Common myeloid progenitor, CD34-positive (primary cell): ENCODE measurements at regions not wholly inside any gene's neighbourhood (a gene's known extent, or its start where the extent isn't known, plus 50 kb on each side); places are given as distances from the start of the nearest gene placed in this dataset.

Experiments
- CTCF ChIA-PET: fragments of 350-600 bp; sonication (Branson Sonifier 250); formaldehyde crosslinking; loops from one replicate; lab custom pipeline; 2021; ENCODE audit warnings: antibody characterized with exemption; lab: Charles Lee
- POLR2A ChIA-PET: fragments of 350-600 bp; sonication (Branson Sonifier 250); formaldehyde crosslinking; loops from one replicate; lab custom pipeline; 2021; ENCODE audit warnings: antibody characterized with exemption; lab: Charles Lee
- DNase-seq, 3 donors: peaks; one replicate each; pipeline versions ENCODE4 v3.0.0 to v3.0.0-alpha.2; 2013
- H3K27ac ChIP-seq, 2 experiments: 1 replicate in 1 of 2; 2 replicates in 1 of 2; pipeline ENCODE4 v1.7.0; 2013; ENCODE audit warnings: inconsistent platforms in 2 of 2, low read length in 2 of 2, mild to moderate bottlenecking in 2 of 2, low read depth in 1 of 2, moderate library complexity in 1 of 2; ENCODE audit not compliant: severe bottlenecking in 2 of 2, insufficient read depth in 1 of 2, poor library complexity in 1 of 2
- H3K27me3 ChIP-seq, 5 experiments: replicated peaks in 2 of 5; 1 replicate in 3 of 5; 2 replicates in 2 of 5; pipeline versions ENCODE4 v1.6.1 to v1.7.0; 2013; ENCODE audit warnings: low read length in 4 of 5, mild to moderate bottlenecking in 2 of 5, moderate library complexity in 2 of 5, inconsistent platforms in 1 of 5; ENCODE audit not compliant: insufficient read depth in 5 of 5, control insufficient read depth in 4 of 5
- H3K36me3 ChIP-seq, 4 experiments: 1 replicate in 2 of 4; 2 replicates in 2 of 4; pipeline versions ENCODE4 v1.6.1 to v1.7.0; 2013; ENCODE audit warnings: low read length in 3 of 4, control low read depth in 1 of 4, mild to moderate bottlenecking in 1 of 4; ENCODE audit not compliant: control insufficient read depth in 4 of 4, insufficient read depth in 4 of 4
- H3K4me1 ChIP-seq, 4 experiments: 1 replicate in 3 of 4; 2 replicates in 1 of 4; pipeline versions ENCODE4 v1.6.1 to v1.7.1; 2013; ENCODE audit warnings: low read length in 3 of 4, mild to moderate bottlenecking in 3 of 4, control low read depth in 1 of 4, inconsistent platforms in 1 of 4, moderate library complexity in 1 of 4; ENCODE audit not compliant: control insufficient read depth in 4 of 4, insufficient read depth in 4 of 4; ENCODE audit errors: control extremely low read depth in 1 of 4
- H3K4me3 ChIP-seq, 7 experiments: 1 replicate in 4 of 7; 2 replicates in 3 of 7; pipeline versions ENCODE4 v1.5.1 to v1.7.0; 2013; ENCODE audit warnings: mild to moderate bottlenecking in 7 of 7, low read length in 6 of 7, moderate library complexity in 6 of 7, inconsistent platforms in 2 of 7, low read depth in 2 of 7, control low read depth in 1 of 7; ENCODE audit not compliant: insufficient read depth in 4 of 7, control insufficient read depth in 1 of 7; ENCODE audit errors: extremely low read depth in 1 of 7
- H3K9me3 ChIP-seq, 5 experiments: 1 replicate in 4 of 5; 2 replicates in 1 of 5; pipeline versions ENCODE4 v1.6.1 to v1.7.1; 2013; ENCODE audit warnings: low read length in 4 of 5, mild to moderate bottlenecking in 2 of 5, inconsistent platforms in 1 of 5, low read depth in 1 of 5, moderate library complexity in 1 of 5; ENCODE audit not compliant: control insufficient read depth in 4 of 5, insufficient read depth in 2 of 5; ENCODE audit errors: control extremely low read depth in 1 of 5
- WGBS: methylation state at CpG from one replicate; pipeline ENCODE4 v1.1.5; 2013; ENCODE audit not compliant: insufficient coverage; 5-methylcytosine and 5-hydroxymethylcytosine counted together

DNA sequence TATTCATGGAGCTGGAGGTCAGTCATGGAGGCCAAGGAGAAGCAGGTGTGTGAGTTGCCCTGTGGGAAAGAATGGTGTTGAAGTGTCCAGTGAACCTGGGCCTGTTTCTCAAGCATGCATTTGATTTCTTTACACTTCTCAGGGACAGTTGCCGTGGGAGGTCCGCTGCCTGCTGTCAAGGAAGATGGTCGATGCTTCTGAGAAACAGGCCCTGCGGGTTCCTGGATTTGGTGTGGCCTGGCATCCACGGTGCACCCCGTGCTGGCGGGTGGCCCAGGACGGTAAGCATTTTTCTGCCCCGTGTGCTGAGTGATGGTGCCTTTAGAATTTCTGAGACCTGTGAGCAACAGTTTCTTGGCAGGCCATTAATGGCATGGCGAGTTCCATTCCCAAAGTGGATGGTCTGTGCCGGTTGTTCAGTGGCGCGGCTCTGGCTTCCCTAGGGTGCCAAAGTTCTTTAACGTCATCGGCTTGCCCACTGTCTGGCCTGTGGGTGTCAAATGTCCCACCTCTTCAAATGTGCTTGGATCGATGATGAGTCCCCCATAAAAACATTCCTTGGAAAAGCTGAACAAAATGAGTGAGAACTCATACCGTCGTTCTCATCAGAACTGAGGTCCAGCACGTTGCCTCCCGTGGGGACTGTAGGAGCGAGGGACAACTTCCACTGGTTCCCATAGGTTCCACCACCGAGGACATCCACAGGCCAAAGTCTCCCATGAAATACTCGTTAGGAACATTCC, 107.2 kb downstream of the SNRPN start:
- CTCF ChIA-PET, result no interaction called here
- POLR2A ChIA-PET, result no interaction called here
- Histone ChIP-seq H3K9me3 (peaks cover 0 to 100% (median 99%) of the 10 kb centered on the region in 5 experiments), H3K4me1 (no peaks in the 10 kb centered on the region), H3K36me3 (peaks cover 23 to 100% (median 76%) of the 10 kb centered on the region in 4 experiments), H3K27me3 (no peaks in the 10 kb centered on the region), H3K4me3 (peak overlapping the region in 1 of 7 experiments; percentile 52), H3K27ac (no peak overlapping the region)
- no peak for DNase-seq
- WGBS, result 89% methylated on average over 17 of the region's 23 CpGs

DNA sequence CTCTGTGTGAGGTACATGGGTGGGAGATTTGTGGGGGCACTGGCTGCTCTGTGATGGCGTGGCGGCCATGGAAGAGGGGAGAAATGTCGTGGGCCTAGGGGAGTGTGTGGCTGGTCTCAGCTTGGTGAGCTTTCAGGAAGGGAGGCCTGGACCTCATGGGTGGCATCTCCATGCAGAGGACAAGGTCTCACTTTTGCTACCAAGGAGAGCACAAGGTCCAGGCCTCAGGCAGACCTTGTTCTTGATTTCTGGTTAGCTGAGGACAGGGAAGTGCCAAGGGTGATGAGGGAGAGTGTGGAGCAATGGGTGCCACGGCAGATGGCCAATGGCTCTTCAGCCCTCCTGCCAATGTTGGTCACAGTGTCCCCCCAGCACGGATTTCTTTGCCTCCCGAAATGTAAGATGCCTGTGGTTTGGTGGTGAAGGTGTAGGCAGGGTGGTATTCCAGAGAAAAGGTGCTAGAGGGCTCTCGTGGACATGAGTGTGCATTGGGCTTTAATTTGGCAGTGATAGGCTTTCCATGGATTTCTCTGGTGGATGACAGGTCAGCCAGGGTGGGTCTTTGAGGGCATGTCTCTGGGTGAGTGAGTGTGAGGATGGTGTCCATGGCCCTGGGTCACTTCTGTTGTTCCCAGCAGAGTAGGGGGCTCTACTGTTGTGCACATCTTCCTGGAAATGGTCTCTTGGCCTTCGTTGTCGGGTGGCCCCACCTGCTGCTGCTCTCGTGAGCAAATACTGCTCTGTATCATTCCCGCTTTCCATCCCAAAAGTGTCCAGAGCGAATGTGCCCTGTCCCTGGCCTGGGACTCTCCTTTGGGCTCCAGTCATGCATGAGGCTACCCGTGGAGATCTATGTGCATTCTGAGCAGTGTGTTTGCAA, 108.0 kb downstream of the SNRPN start:
- peak overlapping the region in 1 of 7 experiments; percentile 22 for H3K4me3 ChIP-seq
- WGBS, result 92% methylated on average over 10 of the region's 13 CpGs

GRCh38 chr15:25065286-25065685, 110.5 kb downstream of the SNRPN start:
- ChIA-PET CTCF (no interaction called here), POLR2A (interaction anchor here (0.6 kb wide), 1 partner anchor 315 kb away, joined by 3 read pairs; no protein-coding TSS in a partner anchor)
- no peak for DNase-seq
- no peaks in the 10 kb centered on the region for H3K27me3 ChIP-seq
- peaks cover 0 to 100% (median 99%) of the 10 kb centered on the region in 5 experiments for H3K9me3 ChIP-seq
- H3K4me3 ChIP-seq, result no peak overlapping the region
- no peak overlapping the region for H3K27ac ChIP-seq
- no peaks in the 10 kb centered on the region for H3K4me1 ChIP-seq
- WGBS, result 94% methylated on average over 9 of the region's 9 CpGs
- H3K36me3 ChIP-seq, result peaks cover 15 to 100% (median 70%) of the 10 kb centered on the region in 4 experiments

More for the DNA sequence above, 108.0 kb downstream of the SNRPN start:
- POLR2A ChIA-PET, result no interaction called here
- peaks cover 24 to 100% (median 74%) of the 10 kb centered on the region in 4 experiments for H3K36me3 ChIP-seq
- H3K4me1 ChIP-seq, result no peaks in the 10 kb centered on the region
- CTCF ChIA-PET, result no interaction called here
- peaks cover 0 to 100% (median 99%) of the 10 kb centered on the region in 5 experiments for H3K9me3 ChIP-seq
- H3K27ac ChIP-seq, result no peak overlapping the region
- DNase-seq, result no peak
- H3K27me3 ChIP-seq, result no peaks in the 10 kb centered on the region

DNA sequence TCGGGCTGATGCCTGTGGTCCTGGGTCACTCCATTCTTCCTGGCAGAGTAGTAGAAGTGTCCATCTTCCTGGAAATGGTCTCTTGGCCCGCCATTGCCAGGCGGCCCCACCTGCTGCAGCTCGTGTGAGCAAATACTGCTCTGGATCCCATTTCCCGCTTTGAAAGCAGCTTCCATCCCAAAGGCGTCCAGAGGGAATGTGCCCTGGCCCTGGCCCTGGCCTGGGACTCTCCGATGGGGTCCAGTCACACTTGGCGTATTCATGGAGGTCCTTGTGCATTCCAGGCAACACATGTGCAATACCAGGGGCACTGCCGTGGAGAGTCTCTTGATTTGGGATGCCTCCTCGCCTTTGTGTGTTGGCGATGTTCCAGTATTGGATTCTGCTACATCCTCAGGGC, 111.1 kb downstream of the SNRPN start:
- peaks cover 0 to 100% (median 99%) of the 10 kb centered on the region in 5 experiments for H3K9me3 ChIP-seq
- ChIA-PET POLR2A (no interaction called here), CTCF (no interaction called here)
- no peaks in the 10 kb centered on the region for H3K4me1 ChIP-seq
- H3K4me3 ChIP-seq, result no peak overlapping the region
- peaks cover 13 to 100% (median 71%) of the 10 kb centered on the region in 4 experiments for H3K36me3 ChIP-seq
- no peak for DNase-seq
- H3K27me3 ChIP-seq, result no peaks in the 10 kb centered on the region
- no peak overlapping the region for H3K27ac ChIP-seq
- WGBS, result 88% methylated on average over 11 of the region's 11 CpGs

GRCh38 chr15:25066708-25067107, 111.9 kb downstream of the SNRPN start:
- ChIA-PET POLR2A (no interaction called here), CTCF (no interaction called here)
- H3K4me1 ChIP-seq, result no peaks in the 10 kb centered on the region
- no peak overlapping the region for H3K27ac ChIP-seq
- peaks cover 12 to 100% (median 71%) of the 10 kb centered on the region in 4 experiments for H3K36me3 ChIP-seq
- no peaks in the 10 kb centered on the region for H3K27me3 ChIP-seq
- no peak overlapping the region for H3K4me3 ChIP-seq
- DNase-seq, result no peak
- H3K9me3 ChIP-seq, result peaks cover 0 to 100% (median 99%) of the 10 kb centered on the region in 5 experiments
- 99% methylated on average over 8 of the region's 12 CpGs for WGBS

DNA sequence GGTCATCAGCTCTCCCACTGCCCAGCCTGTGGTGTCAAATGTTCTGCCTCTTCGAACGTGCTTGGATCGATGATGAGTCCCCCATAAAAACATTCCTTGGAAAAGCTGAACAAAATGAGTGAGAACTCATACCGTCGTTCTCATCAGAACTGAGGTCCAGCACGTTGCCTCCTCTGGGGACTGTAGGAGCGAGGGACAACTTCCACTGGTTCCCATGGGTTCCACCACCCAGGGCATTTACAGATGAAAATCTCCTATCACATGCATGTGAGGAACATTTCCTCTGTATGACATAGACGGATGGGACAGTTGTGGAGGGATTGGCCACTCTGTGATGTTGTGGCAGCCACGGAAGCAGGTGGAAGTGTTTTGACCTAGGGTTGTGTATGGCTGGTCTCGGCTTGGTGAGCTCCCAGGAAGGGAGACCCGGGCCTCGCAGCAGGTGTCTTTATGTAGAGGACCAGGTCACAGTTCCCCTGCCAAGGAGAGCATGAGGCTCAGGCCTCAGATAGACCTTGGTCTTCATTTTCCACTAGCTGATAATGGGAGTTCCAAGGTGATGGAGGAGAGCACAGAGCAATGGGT, 113.0 kb downstream of the SNRPN start:
- WGBS, result 95% methylated on average over 10 of the region's 12 CpGs
- Histone ChIP-seq H3K4me1 (no peaks in the 10 kb centered on the region), H3K27me3 (no peaks in the 10 kb centered on the region), H3K9me3 (peaks cover 0 to 100% (median 99%) of the 10 kb centered on the region in 5 experiments), H3K27ac (no peak overlapping the region), H3K36me3 (peaks cover 14 to 100% (median 71%) of the 10 kb centered on the region in 4 experiments), H3K4me3 (no peak overlapping the region)
- DNase-seq, result no peak
- ChIA-PET CTCF (interaction anchor here (1.3 kb wide), 1 partner anchor 16 kb away, joined by 3 read pairs; no protein-coding TSS in a partner anchor), POLR2A (no interaction called here)
